SKM-1 treated with dmso at 0.1 percent for 144 hours (cell line): ENCODE measurements at regions not wholly inside any gene's neighbourhood (a gene's known extent, or its start where the extent isn't known, plus 50 kb on each side); places are given as distances from the start of the nearest gene placed in this dataset.

Experiments used
- DNase-seq: peaks from one replicate; lab custom pipeline; 2025; ENCODE audit not compliant: unreplicated experiment; lab: John Stamatoyannopoulos, UW

- DNase-seq, result peak; percentile 75
These were observed 116.6 kb upstream of the HIVEP3 start for GRCh38 chr1:42035205-42035829.

- DNase-seq, result peak; percentile 34
These were observed 115.7 kb upstream of the HIVEP3 start for GRCh38 chr1:42034426-42034825.

- DNase-seq, result no peak
These were observed 114.9 kb upstream of the HIVEP3 start for GRCh38 chr1:42033629-42034028.

- no peak for DNase-seq
These were observed 99.0 kb upstream of the HIVEP3 start for GRCh38 chr1:42017730-42018129.

- no peak for DNase-seq
These were observed 98.5 kb upstream of the HIVEP3 start for GRCh38 chr1:42017259-42017658.

GRCh38 chr1:42014823-42015222 is 96.1 kb upstream of the HIVEP3 start:
- DNase-seq, result no peak

- DNase-seq, result no peak
These were observed 95.3 kb upstream of the HIVEP3 start for GRCh38 chr1:42013881-42014470.

GRCh38 chr1:42012852-42013251 is 94.1 kb upstream of the HIVEP3 start:
- no peak for DNase-seq

GRCh38 chr1:42010381-42010780 is 91.7 kb upstream of the HIVEP3 start:
- no peak for DNase-seq

- DNase-seq, result no peak
These were observed 89.5 kb upstream of the HIVEP3 start for GRCh38 chr1:42008264-42008663.

GRCh38 chr1:42006836-42007235 is 88.1 kb upstream of the HIVEP3 start:
- DNase-seq, result no peak

- no peak for DNase-seq
These were observed 87.4 kb upstream of the HIVEP3 start for GRCh38 chr1:42006093-42006492.

- no peak for DNase-seq
These were observed 86.8 kb upstream of the HIVEP3 start for GRCh38 chr1:42005530-42005929.

- no peak for DNase-seq
These were observed 86.1 kb upstream of the HIVEP3 start for GRCh38 chr1:42004860-42005259.

GRCh38 chr1:42004322-42004721 is 85.6 kb upstream of the HIVEP3 start:
- DNase-seq, result no peak

GRCh38 chr1:42003433-42003832 is 84.7 kb upstream of the HIVEP3 start:
- no peak for DNase-seq

- no peak for DNase-seq
These were observed 83.5 kb upstream of the HIVEP3 start for GRCh38 chr1:42002220-42002619.

GRCh38 chr1:42000766-42001165 is 82.0 kb upstream of the HIVEP3 start:
- no peak for DNase-seq

GRCh38 chr1:41999884-42000283 is 81.2 kb upstream of the HIVEP3 start:
- DNase-seq, result no peak

GRCh38 chr1:41998250-41998649 is 79.5 kb upstream of the HIVEP3 start:
- no peak for DNase-seq

GRCh38 chr1:41997153-41997552 is 78.4 kb upstream of the HIVEP3 start:
- no peak for DNase-seq

- DNase-seq, result no peak
These were observed 76.9 kb upstream of the HIVEP3 start for GRCh38 chr1:41995441-41996130.
